GM12878 (cell line): ENCODE measurements at regions not wholly inside any gene's neighbourhood (a gene's known extent, or its start where the extent isn't known, plus 50 kb on each side); places are given as distances from the start of the nearest gene placed in this dataset.
A peak's percentile ranks its signal among the peaks of the same experiment; 100 is the strongest.

Source experiments
- ATAC-seq: fragments of 200-7000 bp; cut with Tn5 transposase; 3 replicates; pipeline ENCODE4 v1.9.1; 2020; ENCODE audit warnings: mild to moderate bottlenecking, moderate library complexity
- BruUV-seq: library from RNA; stranded (reverse); fragments of 400-500 nt; replicated peaks from 2 replicates; lab custom pipeline; 2021; lab: Mats Ljungman, UMichigan
- CTCF ChIA-PET: fragments of 300-600 bp; sonication (Branson Sonifier 250); formaldehyde crosslinking; extraction: SDS; loops from one replicate; lab custom pipeline; 2021; ENCODE audit warnings: inconsistent platforms; lab: Yijun Ruan, JAX
- POLR2A ChIA-PET: fragments of 350-600 bp; formaldehyde crosslinking; extraction: SDS; loops from one replicate; lab custom pipeline; 2021; ENCODE audit warnings: inconsistent platforms; lab: Charles Lee
- RAD21 ChIA-PET: fragments of 300-600 bp; sonication (Branson Sonifier 250); formaldehyde crosslinking; loops from one replicate; lab custom pipeline; 2023; ENCODE audit warnings: antibody characterized with exemption; ENCODE audit not compliant: unreplicated experiment; lab: Charles Lee
- SMC1A ChIA-PET: fragments of 300-600 bp; sonication (Branson Sonifier 250); formaldehyde crosslinking; loops from one replicate; lab custom pipeline; 2023; ENCODE audit not compliant: unreplicated experiment, uncharacterized antibody; lab: Charles Lee
- DNase-seq: peaks from one replicate; pipeline ENCODE4 v3.0.0-alpha.2; 2011; ENCODE audit warnings: low read depth, low spot score
- FAIRE-seq: peaks from 3 replicates; lab custom pipeline; 2011; peaks lifted over from hg19 to GRCh38; lab: Jason Lieb, UNC
- H2AFZ ChIP-seq: 2 replicates; pipeline ENCODE4 v1.6.0; 2011; ENCODE audit warnings: low read depth, low read length, control low read depth; ENCODE audit not compliant: control insufficient read depth
- H3K27ac ChIP-seq: 2 replicates; pipeline ENCODE4 v1.5.1; 2011; ENCODE audit warnings: control low read depth; ENCODE audit not compliant: control insufficient read depth, insufficient read depth
- H3K27me3 ChIP-seq, 2 experiments: replicated peaks in 1 of 2; 2 replicates each; pipeline versions ENCODE4 v1.6.0 to v1.6.1; 2011; ENCODE audit warnings: low read length in 1 of 2; ENCODE audit not compliant: control insufficient read depth in 2 of 2, insufficient read depth in 2 of 2
- H3K36me3 ChIP-seq, 2 experiments: 2 replicates each; pipeline ENCODE4 v1.5.1; 2011; ENCODE audit warnings: low read length in 1 of 2; ENCODE audit not compliant: control insufficient read depth in 2 of 2, insufficient read depth in 2 of 2
- H3K4me1 ChIP-seq: 2 replicates; pipeline ENCODE4 v1.6.1; 2011; ENCODE audit warnings: mild to moderate bottlenecking, low read length, moderate library complexity, mixed read lengths; ENCODE audit not compliant: control insufficient read depth, insufficient read depth
- H3K4me2 ChIP-seq: 2 replicates; pipeline ENCODE4 v1.6.0; 2011; ENCODE audit warnings: control low read depth; ENCODE audit not compliant: control insufficient read depth, insufficient read depth
- H3K4me3 ChIP-seq: fragments of 200-600 bp; sonication (generic); 2 replicates; pipeline ENCODE4 v1.5.1; 2016
- H3K79me2 ChIP-seq: 2 replicates; pipeline ENCODE4 v1.6.0; 2011; ENCODE audit warnings: low read length; ENCODE audit not compliant: control insufficient read depth, insufficient read depth
- H3K9ac ChIP-seq: 2 replicates; pipeline ENCODE4 v1.8.0; 2011; ENCODE audit warnings: low read length, control low read depth, mixed read lengths; ENCODE audit not compliant: control insufficient read depth, insufficient read depth
- H3K9me3 ChIP-seq: replicated peaks from 3 replicates; pipeline ENCODE4 v1.5.1; 2011; ENCODE audit warnings: mild to moderate bottlenecking, low read length; ENCODE audit not compliant: control insufficient read depth, insufficient read depth
- H4K20me1 ChIP-seq: 2 replicates; pipeline ENCODE4 v1.6.0; 2011; ENCODE audit not compliant: control insufficient read depth, insufficient read depth
- ASH2L ChIP-seq: fragments of 300-600, 200-600 bp; sonication (generic); IDR thresholded peaks from 2 replicates; pipeline ENCODE4 v1.6.1; 2017; ENCODE audit warnings: low read depth, mild to moderate bottlenecking, borderline replicate concordance
- BRCA1 ChIP-seq: IDR thresholded peaks from 2 replicates; pipeline ENCODE4 v1.6.1; 2011; ENCODE audit warnings: low read depth, low read length, improper control_type of control experiment
- ETV6 ChIP-seq, 2 experiments: fragments of 450-650 bp in 1 of 2; IDR thresholded peaks in 1 of 2; conservative IDR thresholded peaks in 1 of 2; 2 replicates each; pipeline ENCODE4 v1.6.1; 2014; ENCODE audit warnings: antibody characterized with exemption in 1 of 2, borderline replicate concordance in 1 of 2, low read depth in 1 of 2, mild to moderate bottlenecking in 1 of 2, moderate library complexity in 1 of 2
- HDAC6 ChIP-seq: fragments of 200-600 bp; sonication (generic); IDR thresholded peaks from one replicate; pipeline ENCODE4 v1.8.0; 2017; ENCODE audit warnings: antibody characterized with exemption; ENCODE audit not compliant: unreplicated experiment
- IRF3 ChIP-seq: fragments of 450-650 bp; IDR thresholded peaks from 2 replicates; pipeline ENCODE4 v1.6.1; 2014; ENCODE audit warnings: mild to moderate bottlenecking
- MTA2 ChIP-seq: fragments of 450-650 bp; IDR thresholded peaks from 2 replicates; pipeline ENCODE4 v1.6.1; 2016; ENCODE audit warnings: low read depth, mild to moderate bottlenecking, moderate library complexity
- NRF1 ChIP-seq: conservative IDR thresholded peaks from 2 replicates; pipeline ENCODE4 v1.6.1; 2011; ENCODE audit warnings: mild to moderate bottlenecking, low read depth, low read length, improper control_type of control experiment
- RCOR1 ChIP-seq: conservative IDR thresholded peaks from 2 replicates; pipeline ENCODE4 v1.6.1; 2012; ENCODE audit warnings: low read depth, low read length, improper control_type of control experiment
- SIN3A ChIP-seq: IDR thresholded peaks from 2 replicates; pipeline ENCODE4 v1.6.1; 2012; ENCODE audit warnings: low read depth, low read length, improper control_type of control experiment
- SUPT20H ChIP-seq: IDR thresholded peaks from 2 replicates; pipeline ENCODE4 v1.6.1; 2011; ENCODE audit warnings: low read depth, mild to moderate bottlenecking, low read length, moderate library complexity, borderline replicate concordance; ENCODE audit not compliant: control insufficient read depth
- WGBS: methylation state at CpG from one replicate; pipeline ENCODE4 v1.1.6; 2016; ENCODE audit warnings: low lambda C conversion rate; ENCODE audit not compliant: insufficient replicate concordance, insufficient coverage; ENCODE audit errors: missing lambda C conversion rate; 5-methylcytosine and 5-hydroxymethylcytosine counted together
- in situ Hi-C: fragments of 300-500 bp; cut with MboI; formaldehyde crosslinking; loops from 9 replicates; pipeline ENCODE4 v1.14.3; 2018; ENCODE audit warnings: mixed read lengths
- intact Hi-C: fragments of 100-400 bp; cut with micrococcal nuclease; formaldehyde crosslinking; loops from one replicate; pipeline ENCODE4 v1.14.2; 2022; ENCODE audit not compliant: unreplicated experiment

DNA sequence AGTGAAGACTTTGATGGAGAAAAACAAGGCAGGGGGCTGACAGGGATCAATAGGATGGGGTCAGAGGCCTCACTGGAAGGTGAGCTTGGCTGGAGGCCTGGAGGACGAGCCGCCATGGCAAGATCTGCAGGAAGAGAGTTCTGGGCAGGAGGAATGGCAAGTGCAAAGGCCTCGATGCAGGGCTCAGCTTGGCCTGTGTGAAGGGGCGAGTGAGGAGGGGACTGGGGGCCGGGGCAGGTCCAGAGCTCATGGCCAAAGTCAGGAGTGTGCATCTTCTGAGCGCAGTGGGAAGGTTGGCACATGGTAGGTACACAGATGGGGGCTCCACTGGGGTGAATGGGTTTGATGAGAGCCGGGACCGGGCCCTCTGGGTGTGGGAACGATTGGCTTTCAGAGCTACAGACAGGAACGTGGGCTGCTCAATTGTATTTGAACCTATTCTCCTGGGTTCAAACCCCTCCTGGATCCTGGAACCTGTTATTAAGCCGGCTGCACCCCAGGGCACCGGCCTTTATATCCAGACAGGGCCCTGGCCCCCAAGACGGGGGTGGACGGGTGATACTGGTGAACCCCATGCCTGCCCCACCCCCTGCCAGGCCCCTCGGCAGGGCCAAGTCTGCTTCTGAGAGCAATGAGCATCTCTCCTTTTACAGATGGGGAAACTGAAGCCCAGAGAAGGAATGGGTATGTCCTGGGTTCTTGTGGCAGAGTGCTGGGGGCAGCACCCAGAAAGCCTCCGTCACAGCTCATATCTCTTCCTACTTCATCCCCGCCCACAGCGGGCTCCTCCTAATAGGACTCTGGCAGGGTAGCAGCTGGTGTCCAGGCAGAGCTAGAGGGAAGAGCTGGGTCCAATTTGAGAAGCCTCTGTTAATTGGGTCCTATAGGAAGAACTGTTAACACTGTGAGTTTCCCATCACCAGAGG lies 106.1 kb downstream of the CEBPB start:
- SMC1A ChIA-PET, result no interaction called here
- H3K36me3 ChIP-seq, result no peaks in the 10 kb centered on the region
- TF ChIP-seq BRCA1, result no peak
- TF ChIP-seq, all 136 proteins: peak for 0
- RAD21 ChIA-PET, result no interaction called here
- no TSS peak for BruUV-seq
- Histone ChIP-seq H3K9me3 (no peaks in the 10 kb centered on the region), H4K20me1 (no peaks in the 10 kb centered on the region), H3K27me3 (no peaks in the 10 kb centered on the region), H3K9ac (no peak overlapping the region), H3K4me3 (no peak overlapping the region), H3K27ac (no peak overlapping the region), H2AFZ (no peak overlapping the region), H3K4me1 (peaks cover 3% of the 10 kb centered on the region), H3K4me2 (no peak overlapping the region), H3K79me2 (no peaks in the 10 kb centered on the region)
- no peak for ATAC-seq
- in situ Hi-C loops, result no loop called here
- DNase-seq, result no peak
- CTCF ChIA-PET, result interaction anchor here (1.2 kb wide), 1 partner anchor 38 kb away, joined by 3 read pairs; no protein-coding TSS in a partner anchor
- 54% methylated on average over 17 of the region's 18 CpGs for WGBS
- no peak for FAIRE-seq
- intact Hi-C loops, result no loop called here
- POLR2A ChIA-PET, result no interaction called here

DNA sequence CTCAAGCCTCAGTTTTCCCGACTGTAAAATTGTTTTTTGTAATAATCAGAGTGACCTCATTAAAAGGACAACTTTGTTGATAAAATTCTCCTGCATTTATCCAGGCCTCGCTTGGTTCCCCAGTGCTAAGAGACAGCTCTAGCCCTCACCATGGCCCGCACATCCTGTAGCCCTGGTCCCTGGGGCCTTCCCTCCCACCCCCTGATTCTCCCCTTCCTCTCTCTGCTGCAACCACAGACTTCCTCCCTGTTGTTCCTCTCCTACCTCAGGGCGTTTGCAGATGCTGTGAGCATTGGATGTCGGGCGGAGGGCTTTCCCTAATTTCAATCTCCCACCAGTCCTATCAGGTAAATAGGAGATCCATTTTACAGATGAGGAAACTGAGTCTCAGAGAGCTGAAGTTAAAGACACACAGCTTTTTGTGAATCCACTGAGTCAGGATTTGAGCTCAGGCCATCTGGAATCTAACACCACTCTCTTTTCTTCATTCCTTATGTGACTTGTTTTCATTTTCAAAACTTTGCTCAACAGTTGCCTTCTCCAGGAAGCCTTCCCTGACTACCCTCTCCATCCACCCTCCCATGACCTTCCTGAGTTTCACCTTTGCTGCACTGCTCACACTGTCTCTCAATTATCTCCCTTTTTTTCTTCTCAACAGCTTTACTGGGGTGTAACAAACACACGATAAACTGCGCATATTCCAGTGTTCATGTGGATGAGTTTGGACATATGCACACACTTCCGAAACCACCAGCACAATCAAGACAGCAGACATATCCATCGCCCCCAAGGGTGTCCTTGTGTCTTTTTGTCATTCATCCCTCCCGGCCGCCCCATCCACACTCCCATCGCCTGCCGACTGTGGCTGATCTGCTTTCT lies 107.1 kb downstream of the CEBPB start:
- in situ Hi-C loops, result no loop called here
- Histone ChIP-seq H3K79me2 (no peaks in the 10 kb centered on the region), H3K9me3 (no peaks in the 10 kb centered on the region), H3K9ac (no peak overlapping the region), H4K20me1 (no peaks in the 10 kb centered on the region), H3K4me1 (peaks cover 3% of the 10 kb centered on the region), H3K27me3 (no peaks in the 10 kb centered on the region), H2AFZ (no peak overlapping the region), H3K36me3 (no peaks in the 10 kb centered on the region), H3K4me2 (no peak overlapping the region), H3K27ac (no peak overlapping the region), H3K4me3 (no peak overlapping the region)
- no peak for DNase-seq
- RAD21 ChIA-PET, result no interaction called here
- peak; percentile 27 for FAIRE-seq
- no peak for TF ChIP-seq ASH2L
- TF ChIP-seq ETV6 (conservative IDR thresholded peaks at IDR 0.05 in 1 of 2, IDR thresholded peaks at IDR 0.05 in 1 of 2; ENCODE audit: borderline replicate concordance in 1 of 2, low read depth in 1 of 2), result no peak
- no peak for TF ChIP-seq IRF3
- no peak for TF ChIP-seq MTA2
- TF ChIP-seq SUPT20H, result no peak
- no peak for TF ChIP-seq HDAC6
- TF ChIP-seq SIN3A, result no peak
- no peak for TF ChIP-seq RCOR1
- TF ChIP-seq NRF1, result no peak
- SMC1A ChIA-PET, result no interaction called here
- POLR2A ChIA-PET, result no interaction called here
- ATAC-seq, result peak; percentile 40; the same call in 1 of the 3 replicates
- no TSS peak for BruUV-seq
- CTCF ChIA-PET, result interaction anchor here (1.2 kb wide), 1 partner anchor 37 kb away, joined by 3 read pairs; no protein-coding TSS in a partner anchor
- intact Hi-C loops, result no loop called here
- WGBS, result 59% methylated on average over 13 of the region's 14 CpGs
